PC-3 (cell line): ENCODE measurements at regions not wholly inside any gene's neighbourhood (a gene's known extent, or its start where the extent isn't known, plus 50 kb on each side); places are given as distances from the start of the nearest gene placed in this dataset.

ENCODE experiments used
- ATAC-seq: fragments of 200-7000 bp; cut with Tn5 transposase; 2 replicates; pipeline ENCODE4 v1.9.1; 2020; ENCODE audit warnings: mild to moderate bottlenecking, moderate library complexity
- BruUV-seq: library from RNA; stranded (reverse); fragments of 400-500 nt; replicated peaks from 2 replicates; lab custom pipeline; 2021; lab: Mats Ljungman, UMichigan
- CTCF ChIA-PET: fragments of 300-600 bp; sonication (Branson Sonifier 250); formaldehyde crosslinking; loops from one replicate; lab custom pipeline; 2022; ENCODE audit warnings: antibody characterized with exemption; lab: Charles Lee
- POLR2A ChIA-PET: fragments of 300-600 bp; sonication (Branson Sonifier 250); formaldehyde crosslinking; loops from one replicate; lab custom pipeline; 2022; ENCODE audit warnings: antibody characterized with exemption; ENCODE audit not compliant: unreplicated experiment; lab: Charles Lee
- DNase-seq: peaks from one replicate; pipeline ENCODE4 v3.0.0-alpha.2; 2015
- H2AFZ ChIP-seq: fragments of 300-600 bp; sonication (generic); 2 replicates; pipeline ENCODE4 v1.6.0; 2016; ENCODE audit warnings: antibody characterized with exemption, low read length
- H3F3A ChIP-seq: fragments of 300-600 bp; sonication (generic); one replicate; pipeline ENCODE4 v1.6.0; 2017; ENCODE audit warnings: antibody characterized with exemption, low read length, control low read depth, mild to moderate bottlenecking; ENCODE audit not compliant: unreplicated experiment
- H3K27ac ChIP-seq: fragments of 300-600 bp; sonication (generic); 2 replicates; pipeline ENCODE4 v1.5.1; 2016; ENCODE audit warnings: mild to moderate bottlenecking, low read length
- H3K27me3 ChIP-seq: fragments of 300-600 bp; sonication (generic); 2 replicates; pipeline ENCODE4 v1.6.1; 2016; ENCODE audit warnings: low read length, mixed read lengths
- H3K36me3 ChIP-seq: fragments of 300-600 bp; sonication (generic); 2 replicates; pipeline ENCODE4 v1.6.1; 2016; ENCODE audit warnings: low read depth, mixed run types, low read length, mixed read lengths
- H3K4me1 ChIP-seq: fragments of 300-600 bp; sonication (generic); 2 replicates; pipeline ENCODE4 v1.5.1; 2016; ENCODE audit warnings: low read length; ENCODE audit not compliant: insufficient read depth
- H3K4me2 ChIP-seq: fragments of 300-600 bp; sonication (generic); 2 replicates; pipeline ENCODE4 v1.6.0; 2016; ENCODE audit warnings: low read length
- H3K4me3 ChIP-seq: fragments of 300-600 bp; sonication (generic); 2 replicates; pipeline ENCODE4 v1.5.1; 2016; ENCODE audit warnings: mild to moderate bottlenecking, low read length, mixed read lengths
- H3K79me2 ChIP-seq: fragments of 300-600 bp; sonication (generic); 2 replicates; pipeline ENCODE4 v1.6.1; 2017; ENCODE audit warnings: low read length, mixed read lengths
- H3K9ac ChIP-seq: fragments of 300-600 bp; sonication (generic); 2 replicates; pipeline ENCODE4 v1.6.0; 2016; ENCODE audit warnings: mild to moderate bottlenecking, low read length
- H3K9me2 ChIP-seq: fragments of 300-600 bp; sonication (generic); replicated peaks from 2 replicates; pipeline ENCODE4 v1.6.1; 2016; ENCODE audit warnings: mixed run types, low read length, mixed read lengths
- H3K9me3 ChIP-seq: fragments of 300-600 bp; sonication (generic); 2 replicates; pipeline ENCODE4 v1.6.1; 2016; ENCODE audit warnings: low read length, mixed read lengths
- H4K20me1 ChIP-seq: fragments of 300-600 bp; sonication (generic); 2 replicates; pipeline ENCODE4 v1.6.1; 2016; ENCODE audit warnings: low read length, mixed read lengths
- CTCF ChIP-seq: fragments of 300-600 bp; sonication (generic); conservative IDR thresholded peaks from 2 replicates; pipeline ENCODE4 v1.5.1; 2017; ENCODE audit warnings: antibody characterized with exemption, low read depth, mild to moderate bottlenecking, low read length
- EZH2 ChIP-seq: fragments of 300-600 bp; sonication (generic); IDR thresholded peaks from one replicate; pipeline ENCODE4 v1.6.1; 2017; ENCODE audit warnings: antibody characterized with exemption, mild to moderate bottlenecking, low read length; ENCODE audit not compliant: unreplicated experiment
- EZH2phosphoT487 ChIP-seq: fragments of 300-600 bp; sonication (generic); IDR thresholded peaks from 2 replicates; pipeline ENCODE4 v1.6.1; 2018; ENCODE audit warnings: mild to moderate bottlenecking, antibody characterized with exemption, low read length, borderline replicate concordance
- intact Hi-C: fragments of 100-400 bp; cut with micrococcal nuclease; formaldehyde crosslinking; loops from 2 replicates; pipeline ENCODE4 v1.9.0; 2023

DNA sequence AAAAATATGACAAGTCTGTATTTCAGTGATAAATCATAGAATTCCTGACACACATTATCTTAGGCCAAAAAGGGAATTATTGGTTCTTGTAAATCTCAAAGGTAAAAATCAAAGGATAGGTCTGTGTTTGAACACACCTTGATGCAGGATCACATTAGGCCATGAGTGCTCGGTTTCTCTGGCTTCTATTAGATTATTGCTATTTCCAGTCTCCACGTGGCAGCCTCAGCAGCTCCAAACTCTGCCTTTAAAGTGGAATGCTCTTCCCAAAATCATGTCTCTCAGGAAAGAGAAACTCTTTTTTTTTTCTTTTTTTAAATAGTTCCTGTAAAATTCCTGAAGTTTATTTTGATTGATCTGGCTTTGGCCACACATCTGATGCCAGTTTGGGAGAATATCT, 105.6 kb upstream of the FRMD6 start:
- intact Hi-C loops: loop anchor here (2.0 to 5.0 kb wide), 3 partner anchors 89 to 263 kb away; no protein-coding TSS in a partner anchor
- H3K9me2 ChIP-seq: no peaks in the 10 kb centered on the region
- peaks cover 8% of the 10 kb centered on the region for H3F3A ChIP-seq
- no peak overlapping the region; the same call in 1 of the 2 replicates for H3K4me2 ChIP-seq
- H3K79me2 ChIP-seq: no peaks in the 10 kb centered on the region
- H3K4me3 ChIP-seq: no peak overlapping the region
- H3K27ac ChIP-seq: peak overlapping the region; percentile 91
- ChIA-PET CTCF (interaction anchor here (0.7 kb wide), 1 partner anchor 13 kb away, joined by 3 read pairs; no protein-coding TSS in a partner anchor), POLR2A (no interaction called here)
- no peaks in the 10 kb centered on the region for H3K9me3 ChIP-seq
- TF ChIP-seq CTCF (no peak), EZH2phosphoT487 (no peak), EZH2 (no peak)
- ATAC-seq (no peak), DNase-seq (no peak)
- no peaks in the 10 kb centered on the region for H3K36me3 ChIP-seq
- no peaks in the 10 kb centered on the region for H3K27me3 ChIP-seq
- H3K4me1 ChIP-seq: peaks cover 55% of the 10 kb centered on the region
- peak overlapping the region; percentile 66 for H3K9ac ChIP-seq
- H2AFZ ChIP-seq: no peak overlapping the region
- H4K20me1 ChIP-seq: no peaks in the 10 kb centered on the region
- no TSS peak for BruUV-seq

GRCh38 chr14:51546603-51547258, 105.0 kb upstream of the FRMD6 start:
- ATAC-seq: peak; percentile 12
- no peaks in the 10 kb centered on the region for H3K79me2 ChIP-seq
- POLR2A ChIA-PET: interaction anchor here (0.6 to 1.0 kb wide), 3 partner anchors 12 to 150 kb away, joined by 8 to 11 read pairs (median 8); partner anchors contain the start of gene FRMD6

More at GRCh38 chr14:51546603-51547258, 105.0 kb upstream of the FRMD6 start:
- peaks cover 49% of the 10 kb centered on the region for H3K4me1 ChIP-seq
- H3K9me2 ChIP-seq: no peaks in the 10 kb centered on the region
- peak; percentile 33 for DNase-seq
- no peaks in the 10 kb centered on the region for H3K9me3 ChIP-seq
- H3K36me3 ChIP-seq: no peaks in the 10 kb centered on the region
- H3F3A ChIP-seq: peaks cover 8% of the 10 kb centered on the region
- CTCF ChIA-PET: interaction anchor here (0.6 to 1.0 kb wide), 4 partner anchors 13 to 229 kb away, joined by 3 to 7 read pairs (median 4); partner anchors contain the start of gene FRMD6
- H3K27ac ChIP-seq: peak overlapping the region; percentile 91
- intact Hi-C loops: loop anchor here (1.0 to 5.0 kb wide), 7 partner anchors 7 to 264 kb away; no protein-coding TSS in a partner anchor
- TF ChIP-seq EZH2 (no peak), CTCF (no peak), EZH2phosphoT487 (no peak)
- peak overlapping the region; percentile 5; the same call in 1 of the 2 replicates for H3K4me3 ChIP-seq
- H4K20me1 ChIP-seq: no peaks in the 10 kb centered on the region
- peak overlapping the region; percentile 63 for H3K4me2 ChIP-seq
- H3K9ac ChIP-seq: peak overlapping the region; percentile 66
- H2AFZ ChIP-seq: no peak overlapping the region
- TSS peak; percentile 99 for BruUV-seq
- H3K27me3 ChIP-seq: no peaks in the 10 kb centered on the region
